Progenitor cell of endocrine pancreas (in vitro differentiated cells): ENCODE measurements at regions not wholly inside any gene's neighbourhood (a gene's known extent, or its start where the extent isn't known, plus 50 kb on each side); places are given as distances from the start of the nearest gene placed in this dataset.

ENCODE experiments used
- DNase-seq: peaks from one replicate; pipeline ENCODE4 v3.0.0; 2021; ENCODE audit warnings: low spot score; ENCODE audit not compliant: unreplicated experiment
- H3K27ac Mint-ChIP-seq: 2 replicates; pipeline ENCODE4 v1.8.0; 2021; ENCODE audit warnings: mild to moderate bottlenecking, moderate library complexity, mixed read lengths
- H3K27me3 Mint-ChIP-seq: 2 replicates; pipeline ENCODE4 v1.8.0; 2021; ENCODE audit warnings: mixed read lengths
- H3K36me3 Mint-ChIP-seq: 2 replicates; pipeline ENCODE4 v1.8.0; 2022; ENCODE audit warnings: mixed read lengths; ENCODE audit not compliant: insufficient read depth
- H3K4me1 Mint-ChIP-seq: 2 replicates; pipeline ENCODE4 v1.8.0; 2021; ENCODE audit warnings: low read depth, mixed read lengths
- H3K4me3 Mint-ChIP-seq: 2 replicates; pipeline ENCODE4 v1.8.0; 2021; ENCODE audit warnings: low read depth, mild to moderate bottlenecking, moderate library complexity, mixed read lengths
- H3K9me3 Mint-ChIP-seq: 2 replicates; pipeline ENCODE4 v1.8.0; 2021; ENCODE audit warnings: low read depth, mixed read lengths
- CTCF ChIP-seq: fragments of 200-600 bp; sonication (generic); IDR thresholded peaks from one replicate; pipeline ENCODE4 v1.5.0; 2021; ENCODE audit warnings: antibody characterized with exemption, mild to moderate bottlenecking; ENCODE audit not compliant: unreplicated experiment

- Mint-ChIP-seq H3K27me3 (peaks cover 49% of the 10 kb centered on the region), H3K4me1 (no peaks in the 10 kb centered on the region), H3K9me3 (no peaks in the 10 kb centered on the region), H3K27ac (no peak overlapping the region), H3K4me3 (no peak overlapping the region), H3K36me3 (no peaks in the 10 kb centered on the region)
- no peak for DNase-seq
- no peak for TF ChIP-seq CTCF
These were observed 234.7 kb upstream of the SDK2 start for GRCh38 chr17:73878923-73879322.

GRCh38 chr17:73879987-73880386 is 235.7 kb upstream of the SDK2 start:
- no peak overlapping the region for H3K27ac Mint-ChIP-seq
- no peaks in the 10 kb centered on the region for H3K9me3 Mint-ChIP-seq
- TF ChIP-seq CTCF = no peak
- no peaks in the 10 kb centered on the region for H3K4me1 Mint-ChIP-seq
- no peaks in the 10 kb centered on the region for H3K36me3 Mint-ChIP-seq
- DNase-seq = no peak
- H3K27me3 Mint-ChIP-seq = peaks cover 49% of the 10 kb centered on the region
- H3K4me3 Mint-ChIP-seq = no peak overlapping the region

- H3K27me3 Mint-ChIP-seq = peaks cover 48% of the 10 kb centered on the region
- H3K4me1 Mint-ChIP-seq = no peaks in the 10 kb centered on the region
- H3K36me3 Mint-ChIP-seq = no peaks in the 10 kb centered on the region
- H3K27ac Mint-ChIP-seq = no peak overlapping the region
- no peak for DNase-seq
- no peaks in the 10 kb centered on the region for H3K9me3 Mint-ChIP-seq
- no peak overlapping the region for H3K4me3 Mint-ChIP-seq
- no peak for TF ChIP-seq CTCF
These were observed 238.3 kb upstream of the SDK2 start for GRCh38 chr17:73882590-73882989.

- H3K36me3 Mint-ChIP-seq = no peaks in the 10 kb centered on the region
- H3K4me3 Mint-ChIP-seq = no peak overlapping the region
- no peak overlapping the region for H3K27ac Mint-ChIP-seq
- peaks cover 48% of the 10 kb centered on the region for H3K27me3 Mint-ChIP-seq
- H3K9me3 Mint-ChIP-seq = no peaks in the 10 kb centered on the region
- no peak for TF ChIP-seq CTCF
- H3K4me1 Mint-ChIP-seq = no peaks in the 10 kb centered on the region
- no peak for DNase-seq
These were observed 238.9 kb upstream of the SDK2 start for GRCh38 chr17:73883175-73883574.

- no peak for DNase-seq
- Mint-ChIP-seq H3K36me3 (no peaks in the 10 kb centered on the region), H3K4me1 (no peaks in the 10 kb centered on the region), H3K4me3 (no peak overlapping the region), H3K9me3 (no peaks in the 10 kb centered on the region), H3K27ac (no peak overlapping the region), H3K27me3 (peaks cover 19% of the 10 kb centered on the region)
- no peak for TF ChIP-seq CTCF
These were observed 243.5 kb upstream of the SDK2 start for GRCh38 chr17:73887739-73888138.
